Urinary bladder (tissue), 3 donors: ENCODE measurements at regions not wholly inside any gene's neighbourhood (a gene's known extent, or its start where the extent isn't known, plus 50 kb on each side); places are given as distances from the start of the nearest gene placed in this dataset.

Experiments used
- DNase-seq: peaks from one replicate; pipeline ENCODE4 v3.0.0-alpha.2; 2015; ENCODE audit errors: extremely low spot score
- H3K27ac ChIP-seq: one replicate; pipeline ENCODE4 v1.5.1; 2013; ENCODE audit warnings: low read depth, mild to moderate bottlenecking, moderate library complexity
- H3K36me3 ChIP-seq: one replicate; pipeline ENCODE4 v1.6.1; 2013; ENCODE audit warnings: mild to moderate bottlenecking, moderate library complexity; ENCODE audit not compliant: insufficient read depth
- H3K4me1 ChIP-seq: one replicate; pipeline ENCODE4 v1.6.1; 2013; ENCODE audit warnings: mild to moderate bottlenecking, moderate library complexity; ENCODE audit not compliant: insufficient read depth
- H3K4me3 ChIP-seq: one replicate; pipeline ENCODE4 v1.5.1; 2013; ENCODE audit warnings: low read depth, low read length
- WGBS: extraction: QIAGEN DNeasy Blood & Tissue Kit; methylation state at CpG from one replicate; pipeline ENCODE4 v1.1.7; 2013; 5-methylcytosine and 5-hydroxymethylcytosine counted together
- donor health status: healthy with polysubstance abuse.
- donor health status: healthy.

- no peak overlapping the region for H3K4me3 ChIP-seq
- no peak overlapping the region for H3K27ac ChIP-seq
- no peak for DNase-seq
- H3K4me1 ChIP-seq, result no peaks in the 10 kb centered on the region
- WGBS, result 70% methylated on average over 10 of the region's 10 CpGs
- no peaks in the 10 kb centered on the region for H3K36me3 ChIP-seq
Observed at GRCh38 chr22:49332691-49333090, 495.0 kb downstream of the BRD1 start.

- H3K4me1 ChIP-seq, result no peaks in the 10 kb centered on the region
- DNase-seq, result no peak
- no peak overlapping the region for H3K4me3 ChIP-seq
- 88% methylated on average over 10 of the region's 10 CpGs for WGBS
- no peaks in the 10 kb centered on the region for H3K36me3 ChIP-seq
- no peak overlapping the region for H3K27ac ChIP-seq
Observed at GRCh38 chr22:49331878-49332277, 495.8 kb downstream of the BRD1 start.

- no peak for DNase-seq
- Histone ChIP-seq H3K27ac (no peak overlapping the region), H3K36me3 (no peaks in the 10 kb centered on the region), H3K4me3 (no peak overlapping the region), H3K4me1 (no peaks in the 10 kb centered on the region)
- WGBS, result 76% methylated on average over 12 of the region's 12 CpGs
Observed at GRCh38 chr22:49331223-49331815, 496.4 kb downstream of the BRD1 start.

- no peaks in the 10 kb centered on the region for H3K36me3 ChIP-seq
- H3K27ac ChIP-seq, result no peak overlapping the region
- no peaks in the 10 kb centered on the region for H3K4me1 ChIP-seq
- H3K4me3 ChIP-seq, result no peak overlapping the region
- DNase-seq, result no peak
- 76% methylated on average over 21 of the region's 21 CpGs for WGBS
Observed at GRCh38 chr22:49330421-49331222, 497.1 kb downstream of the BRD1 start.

- DNase-seq, result no peak
- Histone ChIP-seq H3K4me1 (no peaks in the 10 kb centered on the region), H3K27ac (no peak overlapping the region), H3K4me3 (no peak overlapping the region), H3K36me3 (no peaks in the 10 kb centered on the region)
- 63% methylated on average over 5 of the region's 5 CpGs for WGBS
Observed at GRCh38 chr22:49329636-49330035, 498.0 kb downstream of the BRD1 start.

GRCh38 chr22:49328630-49329405 lies 498.9 kb downstream of the BRD1 start:
- H3K4me3 ChIP-seq, result no peak overlapping the region
- H3K4me1 ChIP-seq, result no peaks in the 10 kb centered on the region
- DNase-seq, result no peak
- no peaks in the 10 kb centered on the region for H3K36me3 ChIP-seq
- H3K27ac ChIP-seq, result no peak overlapping the region
- 80% methylated on average over 8 of the region's 8 CpGs for WGBS

- WGBS, result 89% methylated on average over 6 of the region's 6 CpGs
- no peak for DNase-seq
- Histone ChIP-seq H3K4me3 (no peak overlapping the region), H3K27ac (no peak overlapping the region), H3K4me1 (no peaks in the 10 kb centered on the region), H3K36me3 (no peaks in the 10 kb centered on the region)
Observed at GRCh38 chr22:49328118-49328475, 499.6 kb downstream of the BRD1 start.

- no peaks in the 10 kb centered on the region for H3K4me1 ChIP-seq
- DNase-seq, result no peak
- no peak overlapping the region for H3K4me3 ChIP-seq
- H3K27ac ChIP-seq, result no peak overlapping the region
- H3K36me3 ChIP-seq, result no peaks in the 10 kb centered on the region
- WGBS, result 72% methylated on average over 9 of the region's 9 CpGs
Observed at GRCh38 chr22:49327411-49328117, 500.1 kb downstream of the BRD1 start.

- DNase-seq, result no peak
- H3K36me3 ChIP-seq, result no peaks in the 10 kb centered on the region
Observed at GRCh38 chr22:49326558-49326957, 501.1 kb downstream of the BRD1 start.

GRCh38 chr22:49325531-49326395 lies 501.9 kb downstream of the BRD1 start:
- 79% methylated on average over 25 of the region's 25 CpGs for WGBS
- Histone ChIP-seq H3K36me3 (no peaks in the 10 kb centered on the region), H3K4me3 (no peak overlapping the region), H3K4me1 (no peaks in the 10 kb centered on the region), H3K27ac (no peak overlapping the region)
- DNase-seq, result no peak

More at GRCh38 chr22:49326558-49326957, 501.1 kb downstream of the BRD1 start:
- 78% methylated on average over 5 of the region's 5 CpGs for WGBS
- H3K4me1 ChIP-seq, result no peaks in the 10 kb centered on the region
- H3K27ac ChIP-seq, result no peak overlapping the region
- no peak overlapping the region for H3K4me3 ChIP-seq

- WGBS, result 83% methylated on average over 29 of the region's 29 CpGs
- H3K4me3 ChIP-seq, result no peak overlapping the region
- no peaks in the 10 kb centered on the region for H3K4me1 ChIP-seq
- no peak overlapping the region for H3K27ac ChIP-seq
- no peaks in the 10 kb centered on the region for H3K36me3 ChIP-seq
- no peak for DNase-seq
Observed at GRCh38 chr22:49324527-49325491, 502.9 kb downstream of the BRD1 start.
